OCI-LY7 (cell line): ENCODE measurements at regions not wholly inside any gene's neighbourhood (a gene's known extent, or its start where the extent isn't known, plus 50 kb on each side); places are given as distances from the start of the nearest gene placed in this dataset.

Experiments
- CTCF ChIP-seq: fragments of 200-600 bp; sonication (generic); conservative IDR thresholded peaks from 2 replicates; pipeline ENCODE4 v1.5.1; 2014; ENCODE audit warnings: mild to moderate bottlenecking, antibody characterized with exemption, low read length, moderate library complexity, mixed read lengths
- EZH2phosphoT487 ChIP-seq: fragments of 200-600 bp; sonication (generic); IDR thresholded peaks from 2 replicates; pipeline ENCODE4 v1.6.1; 2018; ENCODE audit warnings: low read depth, borderline replicate concordance, mild to moderate bottlenecking, mixed run types, antibody characterized with exemption, low read length, moderate library complexity, mixed read lengths

- no peak for TF ChIP-seq CTCF
- TF ChIP-seq EZH2phosphoT487, result no peak
Measured at GRCh38 chr9:121573717-121574485, 74.3 kb upstream of the GGTA1 start.
